Activated naive CD4-positive, alpha-beta T cell treated with anti-CD3 and anti-CD28 coated beads, Interleukin-2, amount 50 U/mL, for 24 hours (primary cell): ENCODE measurements at regions not wholly inside any gene's neighbourhood (a gene's known extent, or its start where the extent isn't known, plus 50 kb on each side); places are given as distances from the start of the nearest gene placed in this dataset.

Source experiments
- H3K27ac Mint-ChIP-seq: one replicate; pipeline ENCODE4 v1.8.0; 2021; ENCODE audit warnings: mild to moderate bottlenecking, mixed read lengths
- H3K27me3 Mint-ChIP-seq: one replicate; pipeline ENCODE4 v1.8.0; 2021; ENCODE audit warnings: mixed read lengths
- H3K36me3 Mint-ChIP-seq: one replicate; pipeline ENCODE4 v1.8.0; 2021; ENCODE audit warnings: mixed read lengths
- H3K4me1 Mint-ChIP-seq: one replicate; pipeline ENCODE4 v1.8.0; 2021; ENCODE audit warnings: mixed read lengths
- H3K4me3 Mint-ChIP-seq: one replicate; pipeline ENCODE4 v1.8.0; 2021; ENCODE audit warnings: mild to moderate bottlenecking, mixed read lengths
- H3K9me3 Mint-ChIP-seq: one replicate; pipeline ENCODE4 v1.8.0; 2021; ENCODE audit warnings: mixed read lengths

- Mint-ChIP-seq H3K27me3 (no peaks in the 10 kb centered on the region), H3K27ac (no peak overlapping the region), H3K4me3 (no peak overlapping the region), H3K4me1 (no peaks in the 10 kb centered on the region), H3K36me3 (peaks cover 5% of the 10 kb centered on the region), H3K9me3 (no peaks in the 10 kb centered on the region)
These were observed 126.6 kb upstream of the CREB1 start for GRCh38 chr2:207403141-207403540.

- Mint-ChIP-seq H3K36me3 (peaks cover 3% of the 10 kb centered on the region), H3K27me3 (no peaks in the 10 kb centered on the region), H3K4me1 (no peaks in the 10 kb centered on the region), H3K9me3 (no peaks in the 10 kb centered on the region), H3K27ac (no peak overlapping the region), H3K4me3 (no peak overlapping the region)
These were observed 125.8 kb upstream of the CREB1 start for GRCh38 chr2:207403950-207404349.

DNA sequence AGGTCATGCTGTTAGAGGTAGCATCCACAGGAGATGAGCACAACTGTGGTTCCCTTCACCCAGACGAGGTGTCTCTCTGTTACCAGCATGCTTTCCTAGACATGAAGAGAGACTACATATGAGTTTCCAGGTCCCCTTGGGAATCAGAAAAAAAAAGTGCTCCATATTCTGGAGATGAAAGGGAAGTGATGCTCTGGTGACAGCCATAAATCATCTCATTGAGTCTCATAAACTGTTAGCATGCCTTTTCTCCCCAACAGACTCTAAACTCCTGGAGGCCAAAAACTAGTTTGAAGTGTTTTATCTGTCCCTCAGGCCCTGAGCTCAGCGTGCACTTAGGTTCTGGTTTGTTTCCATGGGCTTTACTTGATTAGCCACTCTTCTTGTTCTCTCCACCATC lies 124.6 kb upstream of the CREB1 start:
- H3K4me3 Mint-ChIP-seq = no peak overlapping the region
- H3K27ac Mint-ChIP-seq = no peak overlapping the region
- no peaks in the 10 kb centered on the region for H3K9me3 Mint-ChIP-seq
- H3K4me1 Mint-ChIP-seq = no peaks in the 10 kb centered on the region
- no peaks in the 10 kb centered on the region for H3K27me3 Mint-ChIP-seq
- peaks cover 3% of the 10 kb centered on the region for H3K36me3 Mint-ChIP-seq

DNA sequence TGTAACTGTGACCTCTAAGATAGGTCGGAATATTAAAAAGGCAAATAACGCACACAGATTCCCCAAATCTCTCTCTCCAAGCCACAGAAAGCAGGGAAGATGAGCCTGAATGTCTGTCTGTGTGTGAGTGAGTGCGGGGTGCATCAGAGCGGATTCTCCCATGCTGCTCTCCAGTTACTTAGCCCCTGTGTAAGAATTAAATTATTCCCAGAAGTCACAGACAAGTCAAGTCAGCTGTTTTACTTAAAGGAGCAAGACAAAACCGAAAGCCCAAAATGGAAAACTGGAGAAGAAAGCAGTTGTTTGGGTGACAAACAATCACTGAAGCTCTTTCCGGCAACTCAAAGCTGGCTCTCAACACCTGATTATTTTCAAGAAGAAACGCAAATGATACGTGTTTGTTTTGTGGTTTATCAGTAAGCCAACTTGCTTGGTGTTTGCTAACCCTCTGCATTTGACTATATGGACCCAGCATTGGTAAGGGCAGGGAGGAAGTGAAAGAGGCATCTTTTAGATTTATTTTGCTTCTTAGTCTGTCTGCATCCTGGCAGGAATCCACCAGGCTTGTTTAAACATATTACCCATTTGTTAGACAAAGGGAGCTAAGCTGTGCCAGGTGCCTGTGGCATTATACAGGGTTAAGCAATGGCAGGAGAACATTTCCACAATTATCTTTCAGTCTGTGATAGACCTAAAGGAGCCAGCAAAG lies 121.5 kb upstream of the CREB1 start:
- Mint-ChIP-seq H3K27me3 (no peaks in the 10 kb centered on the region), H3K27ac (no peak overlapping the region), H3K4me1 (no peaks in the 10 kb centered on the region), H3K4me3 (no peak overlapping the region), H3K36me3 (peaks cover 3% of the 10 kb centered on the region), H3K9me3 (no peaks in the 10 kb centered on the region)

DNA sequence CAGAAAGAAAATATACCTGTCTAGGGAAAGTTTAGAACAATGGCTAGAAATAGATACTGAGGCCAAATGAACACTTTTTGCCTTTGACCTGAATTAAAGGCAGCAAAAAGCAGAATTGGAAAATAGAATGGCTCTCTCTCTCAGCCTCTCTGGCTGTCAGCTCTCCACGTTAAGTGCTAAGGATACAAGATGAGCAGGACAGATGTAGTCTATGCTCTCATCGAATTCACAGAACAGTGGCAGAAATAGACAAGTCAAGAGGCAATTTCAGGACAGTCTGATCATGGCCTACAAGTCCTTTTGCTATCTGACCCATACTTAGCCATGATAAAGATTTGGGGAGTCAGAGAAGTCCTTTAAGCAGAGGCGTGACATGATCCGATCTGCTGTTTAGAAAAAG lies 120.2 kb upstream of the CREB1 start:
- peaks cover 3% of the 10 kb centered on the region for H3K36me3 Mint-ChIP-seq
- no peaks in the 10 kb centered on the region for H3K27me3 Mint-ChIP-seq
- no peaks in the 10 kb centered on the region for H3K4me1 Mint-ChIP-seq
- H3K4me3 Mint-ChIP-seq = no peak overlapping the region
- H3K9me3 Mint-ChIP-seq = no peaks in the 10 kb centered on the region
- no peak overlapping the region for H3K27ac Mint-ChIP-seq

DNA sequence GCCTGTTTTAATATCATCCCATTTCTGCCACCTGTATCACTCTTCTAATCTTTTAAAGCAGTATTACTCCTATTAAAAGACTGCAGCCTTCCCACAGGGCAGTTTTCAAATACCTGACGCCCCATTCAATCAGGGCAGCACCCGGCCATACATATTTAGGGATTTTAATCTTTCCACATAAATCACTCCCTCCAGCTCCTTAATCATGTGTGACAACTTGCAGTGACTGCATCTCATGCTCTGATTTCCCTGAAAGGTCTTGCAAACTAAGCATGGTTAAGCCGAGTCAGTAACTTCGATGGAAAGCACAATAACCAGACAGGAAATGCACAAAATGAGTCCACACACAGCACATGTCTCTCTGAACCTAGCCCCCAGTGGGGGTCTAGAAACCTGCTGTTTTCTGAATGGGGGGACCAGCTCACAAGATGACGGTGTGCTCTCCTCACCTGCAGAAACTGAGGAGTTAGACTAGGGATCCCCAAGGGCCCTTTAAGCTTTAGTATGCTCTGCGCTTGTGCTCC lies 116.9 kb upstream of the CREB1 start:
- no peaks in the 10 kb centered on the region for H3K27me3 Mint-ChIP-seq
- H3K4me1 Mint-ChIP-seq = no peaks in the 10 kb centered on the region
- H3K27ac Mint-ChIP-seq = no peak overlapping the region
- no peaks in the 10 kb centered on the region for H3K36me3 Mint-ChIP-seq
- no peaks in the 10 kb centered on the region for H3K9me3 Mint-ChIP-seq
- no peak overlapping the region for H3K4me3 Mint-ChIP-seq

GRCh38 chr2:207413376-207413907 lies 116.3 kb upstream of the CREB1 start:
- H3K27me3 Mint-ChIP-seq = no peaks in the 10 kb centered on the region

GRCh38 chr2:207416111-207416510 lies 113.7 kb upstream of the CREB1 start:
- H3K36me3 Mint-ChIP-seq = no peaks in the 10 kb centered on the region
- H3K9me3 Mint-ChIP-seq = no peaks in the 10 kb centered on the region
- H3K27me3 Mint-ChIP-seq = no peaks in the 10 kb centered on the region
- H3K27ac Mint-ChIP-seq = no peak overlapping the region
- H3K4me3 Mint-ChIP-seq = no peak overlapping the region
- no peaks in the 10 kb centered on the region for H3K4me1 Mint-ChIP-seq

More at GRCh38 chr2:207413376-207413907, 116.3 kb upstream of the CREB1 start:
- Mint-ChIP-seq H3K36me3 (no peaks in the 10 kb centered on the region), H3K27ac (no peak overlapping the region), H3K4me3 (no peak overlapping the region), H3K9me3 (no peaks in the 10 kb centered on the region), H3K4me1 (no peaks in the 10 kb centered on the region)

GRCh38 chr2:207416900-207417299 lies 112.9 kb upstream of the CREB1 start:
- H3K27ac Mint-ChIP-seq = no peak overlapping the region
- no peaks in the 10 kb centered on the region for H3K4me1 Mint-ChIP-seq
- H3K4me3 Mint-ChIP-seq = no peak overlapping the region
- peaks cover 3% of the 10 kb centered on the region for H3K36me3 Mint-ChIP-seq
- no peaks in the 10 kb centered on the region for H3K9me3 Mint-ChIP-seq
- H3K27me3 Mint-ChIP-seq = no peaks in the 10 kb centered on the region

- Mint-ChIP-seq H3K36me3 (peaks cover 3% of the 10 kb centered on the region), H3K9me3 (no peaks in the 10 kb centered on the region), H3K27ac (no peak overlapping the region), H3K4me3 (no peak overlapping the region), H3K27me3 (no peaks in the 10 kb centered on the region), H3K4me1 (no peaks in the 10 kb centered on the region)
These were observed 112.5 kb upstream of the CREB1 start for GRCh38 chr2:207417301-207417718.

- H3K27ac Mint-ChIP-seq = no peak overlapping the region
- no peaks in the 10 kb centered on the region for H3K4me1 Mint-ChIP-seq
- H3K36me3 Mint-ChIP-seq = peaks cover 6% of the 10 kb centered on the region
- H3K9me3 Mint-ChIP-seq = peaks cover 4% of the 10 kb centered on the region
- no peak overlapping the region for H3K4me3 Mint-ChIP-seq
- no peaks in the 10 kb centered on the region for H3K27me3 Mint-ChIP-seq
These were observed 111.3 kb upstream of the CREB1 start for GRCh38 chr2:207418419-207418818.

DNA sequence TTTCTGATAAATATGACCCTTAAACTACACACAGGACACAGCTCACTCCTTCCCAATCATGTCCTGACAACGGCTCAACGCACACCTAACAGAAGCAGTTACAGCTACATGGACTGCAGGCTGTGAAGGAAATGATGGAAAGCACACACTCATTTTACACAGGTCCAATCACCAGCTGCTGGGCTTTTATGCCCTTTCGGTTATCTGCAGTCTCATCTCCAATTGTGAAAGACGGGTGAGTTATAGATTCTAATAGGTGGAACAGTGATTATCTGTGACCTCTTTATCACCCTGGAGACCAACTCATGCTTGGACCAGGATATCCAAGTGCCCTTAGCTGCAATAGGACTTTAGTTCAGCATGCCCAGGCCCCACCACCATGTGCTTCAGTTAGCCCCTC lies 110.4 kb upstream of the CREB1 start:
- peaks cover 6% of the 10 kb centered on the region for H3K36me3 Mint-ChIP-seq
- H3K27me3 Mint-ChIP-seq = no peaks in the 10 kb centered on the region
- no peak overlapping the region for H3K27ac Mint-ChIP-seq
- H3K9me3 Mint-ChIP-seq = peaks cover 4% of the 10 kb centered on the region
- H3K4me3 Mint-ChIP-seq = no peak overlapping the region
- H3K4me1 Mint-ChIP-seq = peaks cover 6% of the 10 kb centered on the region

DNA sequence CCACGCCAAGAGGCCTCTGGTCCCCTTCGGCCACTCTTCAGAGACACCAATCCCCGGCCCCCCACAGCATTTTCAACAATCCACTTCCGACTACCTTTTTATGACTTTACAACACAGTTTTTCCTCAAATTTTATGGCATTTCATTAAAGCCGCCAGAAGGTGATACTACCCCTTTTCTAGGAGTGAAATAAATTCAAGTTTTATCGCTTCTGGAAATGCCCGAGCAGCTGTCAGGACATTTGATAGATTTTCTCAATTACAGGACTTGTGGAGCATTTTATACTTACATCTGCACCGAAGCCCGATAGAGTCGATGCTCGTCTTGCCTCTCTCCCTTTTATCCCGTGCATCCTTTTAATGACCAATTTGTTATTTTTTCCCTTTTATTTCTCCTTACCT lies 108.1 kb upstream of the CREB1 start:
- Mint-ChIP-seq H3K4me3 (no peak overlapping the region), H3K36me3 (peaks cover 9% of the 10 kb centered on the region), H3K9me3 (peaks cover 4% of the 10 kb centered on the region), H3K4me1 (peaks cover 6% of the 10 kb centered on the region), H3K27me3 (no peaks in the 10 kb centered on the region), H3K27ac (peak overlapping the region; percentile 8)

GRCh38 chr2:207422380-207422779 lies 107.4 kb upstream of the CREB1 start:
- H3K4me3 Mint-ChIP-seq = no peak overlapping the region
- H3K27me3 Mint-ChIP-seq = no peaks in the 10 kb centered on the region
- H3K4me1 Mint-ChIP-seq = peaks cover 6% of the 10 kb centered on the region
- peaks cover 9% of the 10 kb centered on the region for H3K36me3 Mint-ChIP-seq
- peaks cover 4% of the 10 kb centered on the region for H3K9me3 Mint-ChIP-seq
- no peak overlapping the region for H3K27ac Mint-ChIP-seq

DNA sequence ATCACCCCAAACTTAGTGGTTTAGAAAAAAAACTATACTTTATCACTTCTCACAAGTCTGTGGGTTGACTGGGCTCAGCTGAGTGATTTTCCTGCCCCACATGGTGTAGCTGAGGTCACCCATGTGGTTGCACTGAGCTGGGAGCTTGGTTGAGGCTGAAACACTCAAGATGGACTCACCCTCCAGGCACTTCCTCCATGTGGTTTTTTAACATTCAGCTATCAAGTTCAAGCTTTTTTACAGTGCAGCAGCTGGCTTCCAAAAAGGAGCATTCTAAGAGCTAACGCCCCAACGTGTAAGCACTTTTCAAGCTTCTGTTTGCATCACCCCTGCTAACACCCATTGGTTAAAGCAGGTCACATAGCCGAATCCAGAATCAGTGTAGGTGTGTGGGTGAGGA lies 105.9 kb upstream of the CREB1 start:
- no peak overlapping the region for H3K27ac Mint-ChIP-seq
- peaks cover 4% of the 10 kb centered on the region for H3K9me3 Mint-ChIP-seq
- H3K4me1 Mint-ChIP-seq = peaks cover 6% of the 10 kb centered on the region
- no peak overlapping the region for H3K4me3 Mint-ChIP-seq
- no peaks in the 10 kb centered on the region for H3K27me3 Mint-ChIP-seq
- H3K36me3 Mint-ChIP-seq = peaks cover 9% of the 10 kb centered on the region

- Mint-ChIP-seq H3K27me3 (no peaks in the 10 kb centered on the region), H3K9me3 (peaks cover 4% of the 10 kb centered on the region), H3K27ac (no peak overlapping the region), H3K4me1 (peaks cover 6% of the 10 kb centered on the region), H3K36me3 (peaks cover 6% of the 10 kb centered on the region), H3K4me3 (no peak overlapping the region)
These were observed 101.8 kb upstream of the CREB1 start for GRCh38 chr2:207427986-207428385.
